HUES48 (cell line): ENCODE measurements at regions not wholly inside any gene's neighbourhood (a gene's known extent, or its start where the extent isn't known, plus 50 kb on each side); places are given as distances from the start of the nearest gene placed in this dataset.
A peak's percentile ranks its signal among the peaks of the same experiment; 100 is the strongest.

Experiments
- H3K27ac ChIP-seq: one replicate; pipeline ENCODE4 v1.7.0; 2013; ENCODE audit warnings: low read depth, low read length, inconsistent platforms
- H3K27me3 ChIP-seq: 2 replicates; pipeline ENCODE4 v1.6.1; 2013; ENCODE audit warnings: mild to moderate bottlenecking, low read length; ENCODE audit not compliant: control insufficient read depth, insufficient read depth
- H3K36me3 ChIP-seq: 2 replicates; pipeline ENCODE4 v1.6.1; 2013; ENCODE audit warnings: low read length; ENCODE audit not compliant: control insufficient read depth, insufficient read depth
- H3K4me1 ChIP-seq: 2 replicates; pipeline ENCODE4 v1.6.1; 2013; ENCODE audit warnings: mild to moderate bottlenecking, low read length; ENCODE audit not compliant: control insufficient read depth, insufficient read depth
- H3K4me3 ChIP-seq: 2 replicates; pipeline ENCODE4 v1.5.1; 2013; ENCODE audit warnings: mild to moderate bottlenecking, low read depth, low read length
- H3K9ac ChIP-seq: 2 replicates; pipeline ENCODE4 v1.6.1; 2013; ENCODE audit warnings: mild to moderate bottlenecking, low read depth, low read length, moderate library complexity
- H3K9me3 ChIP-seq: 2 replicates; pipeline ENCODE4 v1.6.1; 2013; ENCODE audit warnings: low read length; ENCODE audit not compliant: control insufficient read depth, insufficient read depth

DNA sequence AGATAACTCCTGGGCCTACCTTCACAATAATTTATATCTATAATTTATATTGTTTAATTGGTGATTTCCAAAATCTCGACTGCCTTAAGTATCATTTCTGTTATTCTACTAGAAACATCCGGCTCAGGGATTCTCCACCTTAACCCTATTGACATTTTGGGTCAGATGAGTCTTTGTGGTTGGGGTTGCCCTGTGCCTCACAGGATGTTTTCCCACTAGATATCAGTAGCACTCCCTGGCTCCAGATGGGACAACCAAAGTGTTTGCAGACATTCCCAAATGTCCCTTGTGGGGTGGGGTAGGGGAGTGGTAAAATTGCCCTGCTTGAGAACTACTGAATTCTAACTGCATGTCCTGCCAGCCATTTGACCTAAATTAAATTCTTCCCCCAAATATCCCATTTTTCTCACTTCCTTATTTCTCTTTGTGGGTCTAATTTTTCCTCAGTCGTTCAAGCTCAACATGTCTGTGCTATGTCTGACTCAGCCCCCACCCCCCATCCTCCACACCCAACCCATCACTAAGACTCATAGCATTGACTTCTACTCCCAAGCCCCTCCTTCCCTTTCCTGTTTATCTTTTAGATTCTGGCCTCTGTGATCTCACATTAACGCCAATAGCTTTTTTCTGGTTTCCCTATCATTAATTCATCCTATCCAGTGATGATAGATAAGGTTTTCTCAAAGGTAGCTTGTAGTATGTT lies 545.1 kb downstream of the EFNB2 start:
- H3K9ac ChIP-seq: no peak overlapping the region
- H3K4me1 ChIP-seq: no peaks in the 10 kb centered on the region
- H3K9me3 ChIP-seq: no peaks in the 10 kb centered on the region
- H3K36me3 ChIP-seq: no peaks in the 10 kb centered on the region
- no peaks in the 10 kb centered on the region for H3K27me3 ChIP-seq
- H3K27ac ChIP-seq: no peak overlapping the region
- H3K4me3 ChIP-seq: no peak overlapping the region

DNA sequence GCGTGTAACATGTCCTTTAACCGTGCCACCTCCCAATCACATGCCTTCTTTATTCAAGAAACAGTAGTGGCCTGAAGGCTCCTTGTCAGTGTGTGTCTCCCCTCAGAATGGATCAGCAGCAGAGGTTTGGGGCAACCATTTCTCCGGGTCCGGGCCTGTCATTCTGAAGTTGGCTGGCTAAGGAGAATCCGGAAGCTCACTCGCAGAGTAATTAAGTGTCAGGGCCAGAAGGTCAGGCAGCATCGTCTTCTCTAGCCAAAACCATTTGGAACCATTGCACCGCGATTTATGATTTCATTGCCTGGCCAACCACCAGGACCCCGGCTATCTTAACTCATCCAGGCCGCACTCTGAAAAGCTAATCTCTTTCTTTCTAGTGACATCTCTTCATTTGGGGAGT lies 550.8 kb downstream of the EFNB2 start:
- H3K27ac ChIP-seq: no peak overlapping the region

DNA sequence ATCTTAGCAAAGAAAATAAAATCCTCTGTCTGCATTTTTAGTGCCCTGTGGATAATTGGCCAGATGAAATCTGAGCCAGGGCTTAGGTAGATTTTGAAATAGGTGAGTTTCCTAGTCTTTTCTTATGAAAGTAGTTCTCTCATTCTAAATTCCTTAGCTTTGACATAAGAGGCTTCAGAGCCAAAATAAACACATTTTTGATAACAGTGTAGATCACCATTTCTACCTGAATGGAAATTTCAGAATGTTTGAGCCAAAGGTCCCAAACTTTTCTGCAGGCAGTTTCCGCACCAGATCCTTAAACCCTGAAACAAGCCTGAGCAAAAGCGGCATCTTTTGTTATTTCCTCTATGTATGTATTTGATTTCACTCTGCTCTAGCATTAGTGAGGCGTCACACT lies 551.2 kb downstream of the EFNB2 start:
- Histone ChIP-seq H3K27ac (no peak overlapping the region), H3K4me1 (no peaks in the 10 kb centered on the region), H3K36me3 (no peaks in the 10 kb centered on the region), H3K4me3 (no peak overlapping the region), H3K27me3 (no peaks in the 10 kb centered on the region), H3K9ac (no peak overlapping the region), H3K9me3 (no peaks in the 10 kb centered on the region)

More for the DNA sequence above, 550.8 kb downstream of the EFNB2 start:
- no peaks in the 10 kb centered on the region for H3K27me3 ChIP-seq
- no peaks in the 10 kb centered on the region for H3K4me1 ChIP-seq
- H3K4me3 ChIP-seq: no peak overlapping the region
- no peaks in the 10 kb centered on the region for H3K36me3 ChIP-seq
- H3K9ac ChIP-seq: no peak overlapping the region
- no peaks in the 10 kb centered on the region for H3K9me3 ChIP-seq

DNA sequence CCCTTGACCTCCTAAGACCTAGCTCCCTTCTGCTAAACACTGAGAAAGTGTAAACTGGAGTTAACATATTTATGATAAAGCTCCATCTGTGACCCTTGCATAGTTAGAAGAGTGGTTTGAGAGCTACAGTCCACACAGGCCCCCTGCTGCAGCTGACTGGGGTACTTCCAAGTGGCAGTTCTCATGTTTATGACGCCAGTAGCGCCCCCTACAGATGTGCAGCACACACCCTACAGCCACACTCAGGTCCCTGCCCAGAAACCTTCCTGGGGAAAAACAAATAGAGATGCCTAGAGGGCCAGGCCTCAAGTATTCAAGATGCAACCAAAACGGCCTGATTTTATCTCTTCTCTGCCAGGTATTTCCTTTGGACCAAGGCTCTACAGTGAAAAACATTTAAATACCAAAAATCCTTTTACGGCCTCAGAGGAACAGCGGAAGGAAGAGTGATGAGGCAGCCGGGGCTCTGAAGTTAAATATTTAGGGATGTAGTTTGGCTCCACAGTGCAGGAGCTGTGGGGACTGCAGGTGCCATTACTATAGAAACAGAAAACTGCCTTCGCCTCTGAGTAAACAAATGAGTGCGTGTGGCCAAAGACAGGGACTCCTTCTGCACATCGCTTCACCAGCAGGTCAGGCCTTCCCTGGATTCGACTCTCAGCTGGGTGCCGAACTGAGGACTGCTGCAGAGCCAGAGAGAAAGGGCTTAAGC lies 553.1 kb downstream of the EFNB2 start:
- Histone ChIP-seq H3K4me1 (no peaks in the 10 kb centered on the region), H3K9me3 (no peaks in the 10 kb centered on the region), H3K27ac (no peak overlapping the region), H3K27me3 (no peaks in the 10 kb centered on the region), H3K4me3 (no peak overlapping the region), H3K9ac (no peak overlapping the region), H3K36me3 (no peaks in the 10 kb centered on the region)

DNA sequence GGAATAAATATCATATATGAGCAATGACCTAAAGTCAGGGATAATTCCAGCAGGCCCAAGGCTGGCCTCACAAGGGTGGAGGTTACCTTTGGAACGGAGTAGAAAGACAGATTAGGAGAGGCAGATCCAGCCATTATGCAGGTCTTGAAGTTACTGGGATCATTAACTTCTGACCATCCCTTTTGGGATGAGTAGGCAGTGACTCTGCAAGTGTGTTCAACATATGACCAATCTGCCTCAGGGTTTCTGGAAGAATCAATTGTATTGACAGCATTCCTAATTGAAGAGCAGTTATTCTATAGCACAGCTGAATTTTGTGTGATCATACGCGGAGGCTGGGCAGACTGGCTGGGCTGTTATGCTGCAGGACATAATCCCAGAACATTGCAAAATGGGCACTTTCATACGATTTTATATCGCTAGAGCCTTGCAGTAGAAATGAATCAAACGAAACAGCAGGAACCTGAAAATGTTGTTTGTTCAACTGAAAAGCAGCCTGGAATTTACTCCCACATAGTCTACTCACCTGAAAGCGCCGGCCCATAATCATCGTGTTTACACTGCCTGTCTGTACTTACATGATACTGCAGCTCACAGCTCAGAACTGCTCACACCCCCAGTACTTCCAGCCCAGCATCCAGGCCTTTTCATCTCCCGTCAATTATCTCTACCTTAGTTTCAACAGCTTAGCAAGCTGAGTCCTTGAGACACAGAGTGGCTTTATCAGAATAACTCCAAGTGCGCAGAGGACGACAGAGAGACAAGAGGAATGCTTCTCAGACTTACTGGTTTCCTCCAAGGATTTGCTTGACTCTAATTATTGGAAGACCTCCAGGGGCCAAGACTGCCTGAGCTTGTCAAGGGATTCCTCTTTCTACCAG lies 556.1 kb downstream of the EFNB2 start:
- peak overlapping the region; percentile 26 for H3K27ac ChIP-seq
- no peaks in the 10 kb centered on the region for H3K4me1 ChIP-seq
- no peaks in the 10 kb centered on the region for H3K27me3 ChIP-seq
- no peaks in the 10 kb centered on the region for H3K9me3 ChIP-seq
- H3K9ac ChIP-seq: no peak overlapping the region
- H3K4me3 ChIP-seq: no peak overlapping the region
- no peaks in the 10 kb centered on the region for H3K36me3 ChIP-seq

DNA sequence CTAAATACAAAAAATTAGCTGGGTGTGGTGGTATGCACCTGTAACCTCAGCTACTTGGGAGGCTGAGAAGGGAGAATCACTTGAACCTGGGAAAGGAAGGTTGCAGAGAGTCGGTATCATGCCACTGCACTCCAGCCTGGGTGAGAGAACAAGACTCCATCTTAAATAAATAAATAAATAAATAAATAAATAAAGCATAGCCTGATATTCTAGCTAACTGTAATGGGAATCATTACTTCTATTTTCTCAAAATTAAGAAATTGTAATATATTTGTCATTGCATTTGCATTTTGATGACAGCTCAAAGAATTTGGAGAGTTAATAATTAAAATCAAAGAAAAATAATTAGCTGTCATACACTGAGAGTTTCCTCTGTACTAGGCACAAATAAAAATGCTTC lies 561.1 kb downstream of the EFNB2 start:
- peaks cover 13% of the 10 kb centered on the region; the same call in 1 of the 2 replicates for H3K4me1 ChIP-seq
- H3K27ac ChIP-seq: no peak overlapping the region
- H3K9me3 ChIP-seq: no peaks in the 10 kb centered on the region
- H3K4me3 ChIP-seq: no peak overlapping the region
- H3K36me3 ChIP-seq: no peaks in the 10 kb centered on the region
- H3K9ac ChIP-seq: no peak overlapping the region
- no peaks in the 10 kb centered on the region for H3K27me3 ChIP-seq

DNA sequence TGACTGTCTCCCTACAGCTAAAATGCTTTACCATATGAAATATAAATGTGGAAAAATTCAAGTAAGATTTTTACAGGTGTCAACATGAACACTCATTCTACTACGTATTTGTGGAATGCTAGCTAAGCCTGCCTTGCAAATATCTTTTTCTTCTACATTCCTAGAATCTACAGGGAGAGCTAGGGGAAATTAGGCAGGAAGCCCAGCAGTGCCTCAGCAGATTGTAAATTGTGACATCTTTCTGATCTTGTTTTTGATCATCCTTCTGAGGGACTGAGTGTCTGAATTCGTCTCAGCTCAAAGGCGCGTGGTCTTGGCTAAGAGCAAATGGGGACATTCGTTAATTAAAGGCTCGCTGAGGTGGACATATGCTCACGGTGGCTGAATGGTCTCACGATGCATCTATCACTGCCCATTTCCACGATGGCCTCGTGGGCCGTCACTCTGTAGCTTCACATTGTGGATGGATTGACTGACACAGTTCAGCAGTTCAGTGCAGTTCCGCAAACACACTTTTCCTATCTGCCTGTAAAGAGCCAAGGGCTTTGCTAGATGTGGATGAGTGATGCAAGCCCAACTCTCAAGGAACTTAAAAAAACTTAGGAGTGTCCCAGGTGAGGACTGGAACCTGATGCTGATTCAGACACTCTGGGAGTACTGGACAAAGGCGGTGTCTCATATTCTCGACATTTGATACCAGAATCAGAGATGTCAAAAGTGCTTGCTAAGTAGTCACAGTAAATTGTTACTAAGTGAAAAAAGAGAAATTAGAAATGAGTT lies 562.5 kb downstream of the EFNB2 start:
- H3K36me3 ChIP-seq: no peaks in the 10 kb centered on the region
- H3K9ac ChIP-seq: no peak overlapping the region
- no peak overlapping the region for H3K27ac ChIP-seq
- no peak overlapping the region for H3K4me3 ChIP-seq
- H3K27me3 ChIP-seq: no peaks in the 10 kb centered on the region
- peaks cover 13% of the 10 kb centered on the region; the same call in 1 of the 2 replicates for H3K4me1 ChIP-seq
- H3K9me3 ChIP-seq: no peaks in the 10 kb centered on the region

DNA sequence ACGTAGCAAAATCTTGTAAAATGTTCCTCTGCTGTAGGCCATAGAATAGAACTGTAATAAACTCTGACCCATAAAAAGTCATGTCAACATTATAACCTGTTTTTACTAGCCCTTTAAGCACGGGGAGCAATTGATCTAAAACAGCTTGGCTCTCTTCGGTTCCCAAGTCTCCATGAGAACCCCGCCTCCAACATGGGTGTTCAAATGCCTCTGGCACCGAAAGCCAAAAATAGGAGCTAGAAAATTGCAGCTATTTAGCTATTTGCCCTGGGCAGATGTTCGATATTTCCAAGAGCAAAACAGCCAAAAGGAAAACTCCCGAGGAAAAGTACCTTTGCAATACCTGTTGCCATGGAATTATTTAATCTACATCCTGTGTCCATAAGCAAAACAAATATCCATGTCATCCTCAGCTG lies 563.1 kb downstream of the EFNB2 start:
- Histone ChIP-seq H3K36me3 (no peaks in the 10 kb centered on the region), H3K27me3 (no peaks in the 10 kb centered on the region), H3K9me3 (no peaks in the 10 kb centered on the region), H3K4me1 (peaks cover 13% of the 10 kb centered on the region; the same call in 1 of the 2 replicates), H3K4me3 (no peak overlapping the region), H3K9ac (no peak overlapping the region), H3K27ac (no peak overlapping the region)

DNA sequence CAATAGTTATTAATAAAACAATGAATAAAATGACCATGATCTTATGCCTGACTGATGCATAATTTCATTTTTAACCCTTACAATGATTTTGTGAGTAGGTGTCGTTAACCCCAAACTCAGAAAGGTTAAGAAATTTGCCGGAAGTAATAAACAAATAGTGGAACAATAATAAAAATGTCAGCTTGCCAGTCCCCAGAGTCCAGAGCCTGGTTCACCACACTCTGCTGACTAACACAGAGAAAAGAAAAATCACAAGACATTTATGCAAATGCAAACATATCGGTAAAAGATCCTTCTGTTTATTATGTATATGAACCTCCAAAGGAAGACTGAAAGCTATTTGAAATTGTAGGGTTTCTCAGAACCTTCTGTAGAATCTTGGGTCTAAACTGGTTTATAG lies 563.7 kb downstream of the EFNB2 start:
- H3K4me3 ChIP-seq: no peak overlapping the region
- no peaks in the 10 kb centered on the region for H3K27me3 ChIP-seq
- H3K9ac ChIP-seq: no peak overlapping the region
- H3K9me3 ChIP-seq: no peaks in the 10 kb centered on the region
- no peaks in the 10 kb centered on the region for H3K36me3 ChIP-seq
- H3K27ac ChIP-seq: no peak overlapping the region
- peaks cover 13% of the 10 kb centered on the region; the same call in 1 of the 2 replicates for H3K4me1 ChIP-seq

DNA sequence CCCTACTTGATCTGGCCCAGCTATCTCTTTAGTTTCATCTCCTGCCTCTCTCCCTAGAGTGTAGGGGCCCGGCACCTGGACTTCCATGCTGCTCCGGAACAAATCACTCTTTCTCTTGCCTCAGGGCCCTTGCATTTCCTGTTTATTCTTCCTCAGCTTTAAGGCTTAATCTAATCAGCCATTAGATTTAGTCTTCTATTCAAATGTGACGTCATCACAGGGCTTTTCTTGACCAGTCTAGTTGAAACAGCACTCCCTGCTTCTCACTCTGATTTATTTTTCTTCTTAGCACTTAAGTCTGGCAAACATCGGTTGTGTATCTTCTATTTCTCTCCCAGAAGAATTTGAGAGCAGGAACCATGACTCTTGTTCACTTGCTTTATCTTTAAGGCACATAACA lies 564.1 kb downstream of the EFNB2 start:
- H3K27ac ChIP-seq: no peak overlapping the region
- peaks cover 13% of the 10 kb centered on the region; the same call in 1 of the 2 replicates for H3K4me1 ChIP-seq
- H3K27me3 ChIP-seq: no peaks in the 10 kb centered on the region
- H3K36me3 ChIP-seq: no peaks in the 10 kb centered on the region
- H3K9ac ChIP-seq: no peak overlapping the region
- no peaks in the 10 kb centered on the region for H3K9me3 ChIP-seq
- H3K4me3 ChIP-seq: no peak overlapping the region
